GM19452 (cell line): ENCODE measurements at regions not wholly inside any gene's neighbourhood (a gene's known extent, or its start where the extent isn't known, plus 50 kb on each side); places are given as distances from the start of the nearest gene placed in this dataset.

ENCODE experiments used
- ATAC-seq: cut with Tn5 transposase; IDR thresholded peaks from one replicate; pipeline ENCODE4 v1.9.1; 2021; ENCODE audit not compliant: unreplicated experiment

DNA sequence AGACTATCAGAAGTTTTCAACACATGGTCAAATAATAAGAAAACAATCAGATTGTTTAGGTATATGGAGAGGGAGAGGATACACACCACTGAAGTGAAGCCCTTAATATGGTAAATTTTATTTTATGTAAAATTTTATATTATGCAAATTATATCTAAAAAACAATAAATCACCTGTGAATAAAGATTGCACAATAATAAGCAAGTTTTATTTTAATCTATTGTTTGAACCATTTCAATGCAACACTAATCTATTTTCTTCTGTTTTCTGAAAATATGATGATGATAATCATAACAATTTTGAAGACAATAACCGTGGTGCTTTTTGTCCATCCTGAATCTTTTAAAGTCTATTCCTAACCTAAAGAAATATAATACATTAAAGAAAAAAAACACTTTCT, 1473.5 kb upstream of the TENM4 start:
- no peak for ATAC-seq

DNA sequence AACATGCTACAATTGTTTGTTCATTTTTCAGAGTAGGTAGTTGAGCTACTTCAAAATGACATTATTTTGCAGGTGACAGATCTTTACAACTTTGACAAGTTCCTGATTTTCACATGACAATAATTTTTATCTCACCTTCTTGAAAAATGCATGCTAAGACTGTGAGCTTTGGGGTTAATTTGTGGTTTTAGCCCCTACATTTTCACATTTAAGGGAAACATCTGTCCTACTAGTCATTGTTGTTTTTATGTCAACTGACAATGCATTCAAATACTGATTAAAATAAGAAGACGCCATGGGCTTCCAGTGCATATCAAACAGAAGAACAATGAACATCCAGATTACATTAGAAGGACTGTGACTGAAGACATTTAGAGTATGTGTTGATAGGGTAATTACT, 1470.8 kb upstream of the TENM4 start:
- no peak for ATAC-seq

DNA sequence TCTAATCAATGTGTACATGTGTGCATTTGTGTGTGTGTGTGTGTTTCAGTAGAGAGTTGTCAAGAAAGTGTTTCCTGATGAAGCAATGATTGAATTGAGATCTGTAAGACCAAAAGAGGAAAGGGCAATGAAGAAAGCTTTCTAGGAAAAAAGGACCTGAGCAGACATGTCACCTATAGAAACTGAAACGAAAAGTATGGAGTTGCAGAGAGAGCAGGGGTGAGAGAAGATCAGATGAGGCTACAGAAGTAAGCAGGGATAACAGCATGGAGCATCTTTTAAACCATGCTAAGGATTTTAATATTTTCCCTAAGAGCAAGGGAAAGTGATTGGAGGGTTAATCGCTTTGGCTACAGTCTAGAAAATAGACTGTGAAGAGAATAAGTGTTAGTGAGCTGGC, 1459.4 kb upstream of the TENM4 start:
- peak; percentile 69 for ATAC-seq

DNA sequence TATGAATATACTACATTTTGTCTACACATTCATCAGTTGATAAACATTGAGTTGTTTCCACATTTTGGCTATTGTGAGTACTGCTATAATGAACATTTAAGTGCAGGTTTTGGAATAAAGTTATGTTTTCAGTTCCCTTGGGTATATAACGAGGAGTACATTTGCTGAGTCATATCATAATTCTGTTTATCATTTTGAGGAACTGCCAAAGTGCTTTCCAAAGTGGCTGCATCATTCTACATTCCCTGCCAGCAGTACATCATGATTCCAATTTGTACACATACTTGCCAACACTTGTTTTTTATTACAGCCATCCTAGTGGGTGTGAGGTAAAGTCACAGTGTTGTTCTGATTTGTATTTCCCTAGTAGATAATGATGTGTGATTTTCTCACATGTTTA, 1458.6 kb upstream of the TENM4 start:
- no peak for ATAC-seq

DNA sequence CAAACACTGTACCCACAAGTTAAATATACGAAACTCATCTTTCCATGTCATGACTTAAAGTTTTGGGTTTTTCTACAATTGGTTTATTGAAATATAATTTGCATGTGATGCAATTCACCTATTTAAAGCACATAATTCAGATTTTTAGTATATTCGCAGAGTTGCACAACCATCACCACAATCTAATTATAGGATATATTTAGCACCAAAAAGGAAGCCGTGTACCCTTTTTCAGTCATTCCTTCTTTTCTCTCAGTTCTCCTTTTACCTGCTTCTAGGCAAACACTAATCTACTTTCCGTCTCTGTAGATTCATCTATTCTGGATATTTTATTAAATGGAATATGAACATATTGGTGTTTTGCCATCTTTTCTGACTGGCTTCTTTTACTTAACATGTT, 1458.1 kb upstream of the TENM4 start:
- no peak for ATAC-seq

DNA sequence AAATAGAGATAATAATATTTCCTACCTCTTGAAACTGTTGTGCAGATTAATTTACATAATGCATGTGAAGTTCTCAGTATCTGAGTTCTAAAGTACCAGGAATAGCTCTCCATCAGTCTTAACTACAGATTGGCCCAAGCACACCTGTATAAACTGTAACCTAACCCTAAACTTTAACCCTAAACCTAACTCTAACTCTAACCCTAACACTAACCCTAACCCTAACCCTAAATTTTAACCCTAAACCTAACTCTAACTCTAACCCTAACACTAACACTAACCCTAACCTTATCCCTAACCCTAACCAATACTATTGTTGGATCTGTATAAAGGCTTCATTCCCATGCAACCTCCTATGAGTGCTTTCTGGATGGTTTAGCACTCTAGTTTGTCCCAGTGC, 1445.9 kb upstream of the TENM4 start:
- no peak for ATAC-seq

DNA sequence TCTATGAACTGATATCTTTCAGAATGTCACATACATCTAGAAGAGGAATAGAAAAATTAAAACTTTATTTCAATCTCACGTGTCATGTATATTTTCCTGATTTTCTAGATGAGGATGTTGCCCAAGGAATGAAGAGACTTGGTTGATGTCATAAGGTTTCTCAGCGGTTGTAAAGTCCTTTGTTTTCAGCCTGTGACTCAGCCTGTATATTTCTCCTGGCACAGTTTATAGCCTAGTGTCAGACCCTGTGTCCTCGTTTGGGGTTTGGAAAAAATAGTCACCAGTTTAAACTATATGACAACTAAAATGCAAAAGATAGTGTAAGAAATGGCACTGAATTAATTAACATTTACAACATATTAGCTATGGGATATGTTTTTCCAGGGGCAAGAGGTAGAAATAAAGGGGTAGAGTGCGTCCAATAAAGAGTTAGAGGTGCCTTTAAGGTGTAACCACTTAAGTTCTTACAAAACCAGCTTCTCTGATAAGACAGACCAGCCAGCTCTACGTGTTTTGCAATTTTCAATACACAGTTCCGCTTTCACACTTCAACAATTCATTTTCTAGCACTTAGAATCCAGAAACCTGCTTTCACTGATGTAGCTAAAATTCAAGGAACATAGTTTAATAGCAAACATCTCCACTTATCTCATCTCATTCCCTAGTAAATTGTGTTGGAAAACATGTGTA, 1432.6 kb upstream of the TENM4 start:
- ATAC-seq = no peak

DNA sequence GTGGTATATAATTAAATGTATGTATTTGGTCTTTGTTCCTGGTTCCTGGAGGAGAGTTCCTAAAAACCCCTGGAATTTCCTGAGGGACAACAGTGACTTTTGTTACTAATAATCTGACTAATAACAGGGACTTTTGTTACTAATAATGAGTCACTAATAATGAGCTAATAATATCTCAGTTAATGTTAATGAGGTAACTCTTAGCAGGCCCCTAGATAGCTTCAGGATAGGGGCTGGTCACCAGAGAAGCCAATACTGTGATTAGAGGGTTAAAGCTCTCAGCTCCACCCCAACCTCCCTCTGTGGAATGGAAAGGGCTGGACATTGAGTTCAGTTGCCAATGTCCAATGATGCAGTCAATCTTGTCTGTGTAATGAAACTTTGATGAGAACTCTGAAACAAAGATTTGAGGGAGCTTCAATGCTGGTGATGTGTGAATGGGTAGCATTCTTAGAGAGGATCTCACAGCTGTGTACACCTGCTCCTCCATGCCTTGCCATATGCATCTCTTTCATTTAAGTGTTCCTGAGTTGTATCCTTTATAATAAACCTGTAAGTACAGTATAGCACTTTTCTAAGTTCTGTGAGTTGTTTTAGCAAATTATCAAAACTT, 1431.4 kb upstream of the TENM4 start:
- ATAC-seq = peak; percentile 73

DNA sequence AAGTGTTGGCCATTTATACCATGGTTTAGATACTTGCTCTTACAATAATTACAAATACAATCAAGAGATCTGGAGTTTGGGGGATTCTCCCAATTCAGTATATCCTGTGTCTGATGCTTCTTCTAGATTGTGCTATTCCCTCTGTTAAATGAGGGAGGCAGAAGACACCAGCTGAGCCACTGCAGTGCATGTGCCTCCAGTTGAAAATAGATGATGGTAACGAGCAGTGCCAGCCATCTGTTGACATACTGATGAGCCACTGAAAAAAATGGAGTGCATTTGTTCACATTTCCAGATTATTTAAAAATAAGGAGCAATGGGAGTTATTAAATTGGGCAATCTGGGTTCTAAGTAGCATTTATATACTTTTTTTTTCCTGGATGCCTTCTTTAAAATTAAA, 1428.0 kb upstream of the TENM4 start:
- no peak for ATAC-seq

DNA sequence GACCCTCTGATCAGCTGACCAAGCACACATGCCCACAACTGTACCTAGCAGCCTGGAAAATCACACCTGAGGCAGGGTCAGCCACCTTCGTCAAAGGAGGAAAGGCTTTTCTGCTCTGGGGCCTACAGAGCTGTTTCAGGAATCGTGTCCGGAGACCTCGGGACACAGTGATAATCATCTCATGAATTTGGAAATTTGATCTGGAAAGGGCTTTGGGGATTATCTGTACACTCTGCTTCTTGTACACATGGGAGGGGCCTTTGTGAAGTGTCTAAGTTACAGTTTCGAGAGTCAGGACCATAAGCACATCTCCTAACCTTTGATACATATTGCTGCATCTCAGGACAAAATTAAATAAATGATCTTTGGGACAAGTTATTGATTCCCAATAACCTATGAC, 1421.2 kb upstream of the TENM4 start:
- ATAC-seq = no peak

DNA sequence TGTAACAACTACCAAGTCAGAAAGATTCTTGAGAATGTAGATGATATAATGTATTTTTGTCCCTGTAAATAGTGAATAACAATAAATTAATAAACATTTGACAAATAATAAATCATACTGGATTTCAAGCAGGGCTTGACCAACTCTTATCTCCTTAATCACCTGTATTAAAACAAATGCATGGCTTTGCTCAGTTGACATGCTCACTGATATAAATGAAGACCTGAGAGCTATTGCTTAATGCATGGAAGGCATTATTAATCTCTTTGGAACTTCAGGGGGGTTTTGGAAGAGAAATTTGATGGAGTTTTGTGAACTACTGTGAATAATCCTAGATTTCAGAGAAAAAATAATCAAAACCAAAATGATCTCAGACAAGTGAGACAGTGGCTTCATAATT, 1420.4 kb upstream of the TENM4 start:
- no peak for ATAC-seq

DNA sequence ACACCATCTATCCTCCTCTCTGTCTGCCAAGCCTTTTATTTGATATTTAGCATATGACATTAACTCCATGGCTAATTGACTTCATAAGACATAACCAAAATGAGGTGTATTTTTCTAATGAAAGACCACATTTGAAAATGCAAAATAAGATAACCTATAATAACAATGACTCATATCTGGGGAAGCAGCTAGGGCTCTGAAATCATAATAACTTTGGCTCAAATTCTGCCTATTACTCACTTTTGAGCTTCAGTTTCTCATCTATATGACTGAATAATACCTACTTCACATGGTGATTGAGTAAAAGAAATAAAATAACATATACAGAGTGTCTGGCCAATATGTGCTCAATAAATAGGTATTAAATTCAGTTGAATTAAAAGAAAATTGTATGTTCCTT, 1419.8 kb upstream of the TENM4 start:
- ATAC-seq = no peak

DNA sequence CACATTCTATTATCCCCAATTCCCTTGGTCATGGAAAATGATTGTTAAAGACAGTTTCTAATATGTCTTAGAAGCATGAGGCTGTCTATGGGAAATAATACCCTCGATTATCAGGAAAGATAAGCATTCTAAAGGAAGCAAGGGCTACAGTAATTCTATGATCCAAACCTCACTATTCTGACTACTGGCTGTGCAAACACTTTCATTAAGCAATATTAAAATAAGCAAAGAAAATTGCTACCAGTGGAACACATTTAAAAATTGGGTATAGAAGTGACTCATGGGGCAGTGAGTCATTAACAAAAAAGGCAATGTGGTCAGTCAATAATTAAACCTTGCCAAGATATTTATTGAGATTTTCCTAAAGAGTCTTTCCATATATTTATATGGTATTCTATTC, 1415.2 kb upstream of the TENM4 start:
- ATAC-seq = no peak

DNA sequence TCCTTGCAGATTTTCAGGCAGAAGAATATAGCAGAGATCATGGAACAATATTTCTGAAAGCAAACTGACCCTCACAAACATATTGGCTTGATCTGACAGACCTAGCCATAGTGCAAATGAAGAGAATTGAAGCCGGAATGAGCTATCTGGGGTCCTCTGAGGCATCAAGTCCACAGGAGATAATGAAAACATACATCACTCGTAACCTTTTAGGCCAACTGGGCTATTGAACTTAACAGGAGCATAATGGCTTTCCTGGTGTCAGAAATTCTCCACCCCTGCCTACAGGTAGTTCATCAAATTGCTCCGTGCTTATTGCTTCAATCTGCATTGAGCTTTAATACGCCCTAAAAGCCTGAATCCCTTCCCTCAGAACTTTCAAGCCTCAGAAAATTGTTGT, 1414.6 kb upstream of the TENM4 start:
- ATAC-seq = no peak

DNA sequence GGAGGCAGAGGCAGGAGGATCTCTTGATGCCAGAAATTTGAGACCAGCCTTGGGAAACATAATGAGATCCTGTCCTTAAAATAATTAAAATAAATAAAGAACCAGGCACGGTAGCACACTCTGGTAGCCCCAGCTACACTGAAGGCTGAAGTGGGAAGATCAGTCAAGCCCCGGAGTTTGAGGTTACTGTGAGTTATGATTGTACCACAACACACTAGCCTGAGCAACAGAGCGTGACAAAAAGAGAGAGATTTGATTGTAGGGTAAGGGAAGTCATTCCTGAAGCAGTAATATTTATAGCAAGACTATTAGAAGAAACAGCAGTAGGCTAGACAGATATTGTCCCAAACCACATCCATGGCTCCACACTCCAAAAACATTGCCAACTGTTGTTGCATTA, 1408.4 kb upstream of the TENM4 start:
- ATAC-seq = peak; percentile 38

DNA sequence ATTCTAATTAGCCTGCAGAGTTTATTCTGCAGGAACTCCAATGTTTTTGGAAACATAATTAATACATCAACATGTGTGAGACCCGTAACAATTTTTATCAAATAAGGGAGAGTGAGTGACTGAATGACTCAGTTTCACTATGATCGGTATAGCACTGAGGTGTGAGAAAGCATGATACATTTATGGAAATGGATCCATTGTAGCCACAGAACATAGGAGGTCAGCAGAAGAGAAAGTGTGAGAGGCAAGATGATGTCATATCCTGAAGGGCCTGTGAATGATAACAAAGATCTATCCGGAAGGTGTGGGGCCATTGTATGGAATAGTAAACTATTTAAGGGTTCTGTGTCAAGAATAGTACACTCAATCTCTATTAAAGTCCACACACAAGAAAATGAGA, 1406.1 kb upstream of the TENM4 start:
- peak; percentile 94 for ATAC-seq

DNA sequence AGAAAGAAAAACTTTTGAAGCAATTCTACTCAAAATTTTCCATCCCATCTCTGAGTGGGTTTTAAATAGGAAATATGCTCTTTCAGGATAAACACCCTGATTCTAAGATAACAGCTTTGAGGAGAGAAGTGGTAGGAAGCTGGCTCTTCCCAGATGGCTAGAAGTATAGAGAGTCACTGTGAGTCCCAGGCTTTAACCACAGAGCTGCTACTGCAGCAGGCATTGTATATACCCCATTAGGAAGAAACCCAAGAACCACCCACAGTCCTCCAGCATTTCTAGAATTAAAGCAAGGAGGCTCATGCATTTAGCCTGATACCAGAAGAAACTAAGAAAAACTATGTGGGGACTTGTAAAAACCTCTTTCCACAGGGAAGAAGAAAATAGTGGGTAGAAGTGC, 1405.6 kb upstream of the TENM4 start:
- ATAC-seq = peak; percentile 1

DNA sequence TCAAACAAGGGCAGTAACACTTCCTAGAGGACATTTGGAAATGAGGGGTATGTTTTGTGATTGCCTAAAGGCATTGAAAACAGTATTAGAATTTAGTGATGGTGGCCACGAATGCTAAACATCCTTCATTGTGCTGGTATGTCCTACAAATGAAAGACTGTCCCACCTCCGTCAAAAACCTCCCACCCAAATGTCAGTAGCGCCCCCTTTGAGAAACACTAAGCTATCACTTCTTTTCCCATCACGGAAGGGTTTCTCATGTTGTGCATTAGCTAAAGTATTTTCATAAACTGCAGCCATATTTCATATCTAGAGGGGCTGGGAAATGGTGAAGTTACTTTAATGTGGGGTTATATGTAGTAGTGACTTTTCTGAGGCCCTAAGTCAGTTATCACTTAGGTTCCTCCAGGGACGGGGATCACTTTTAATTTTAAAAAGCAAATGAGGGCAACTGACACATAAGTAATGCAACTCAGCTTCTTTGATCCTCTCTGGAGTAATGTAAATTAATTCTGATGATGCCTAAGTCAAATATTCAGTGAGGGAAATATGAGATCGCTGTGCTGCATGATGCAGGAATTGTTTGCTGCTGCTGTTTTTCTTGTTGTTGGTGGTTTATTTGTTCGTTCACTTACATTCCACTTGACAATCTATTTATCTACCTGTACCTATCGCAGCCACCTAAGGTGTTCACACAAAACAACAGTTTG, 1403.4 kb upstream of the TENM4 start:
- ATAC-seq = no peak

DNA sequence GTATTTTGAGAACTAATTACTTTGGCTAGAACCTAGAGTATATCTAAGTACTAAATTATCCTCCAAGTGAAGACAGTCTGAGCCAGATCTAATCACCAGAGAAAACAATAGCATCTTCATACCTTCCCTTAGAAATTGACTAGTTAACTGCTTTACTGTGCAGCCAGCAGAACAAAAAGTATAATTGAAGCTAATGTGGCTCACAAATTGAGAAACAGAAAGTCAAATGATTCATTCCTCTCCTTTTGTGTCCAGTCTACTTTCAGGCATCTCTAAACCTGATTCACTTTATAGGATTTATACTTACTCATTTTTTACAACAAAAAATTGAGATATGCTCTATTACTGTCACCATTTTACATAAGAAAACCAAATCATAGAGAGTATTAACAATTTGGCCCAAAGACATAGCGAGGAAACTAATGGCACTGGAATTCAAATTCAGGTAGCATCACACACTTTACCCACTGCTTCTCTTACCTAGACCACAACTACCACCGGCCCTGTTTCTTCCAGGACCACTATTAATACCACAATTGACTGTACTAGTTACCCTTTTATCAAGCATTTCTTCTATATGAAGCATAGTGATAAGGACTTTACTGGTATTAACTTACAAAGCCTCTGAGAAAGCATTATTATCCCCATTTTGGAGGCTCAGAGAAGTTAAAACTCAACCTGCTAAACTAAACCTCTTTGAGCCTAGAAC, 1402.6 kb upstream of the TENM4 start:
- peak; percentile 36 for ATAC-seq

DNA sequence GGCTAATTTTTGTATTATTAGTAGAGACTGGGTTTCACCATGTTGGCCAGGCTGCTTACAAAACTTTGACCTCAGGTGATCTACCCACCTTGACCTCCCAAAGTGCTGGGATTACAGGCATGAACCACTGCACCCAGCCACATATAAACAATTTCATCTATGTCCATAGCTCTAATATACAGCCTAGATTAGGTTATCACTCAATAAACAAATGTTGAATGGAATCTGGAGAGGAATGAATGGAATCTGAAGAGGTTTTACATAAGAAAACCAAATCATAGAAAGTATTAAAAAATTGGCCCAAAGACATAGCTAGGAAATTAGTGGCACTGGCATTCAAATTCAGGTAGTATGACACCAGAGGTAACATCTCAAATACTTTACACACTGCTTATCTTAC, 1401.4 kb upstream of the TENM4 start:
- no peak for ATAC-seq

DNA sequence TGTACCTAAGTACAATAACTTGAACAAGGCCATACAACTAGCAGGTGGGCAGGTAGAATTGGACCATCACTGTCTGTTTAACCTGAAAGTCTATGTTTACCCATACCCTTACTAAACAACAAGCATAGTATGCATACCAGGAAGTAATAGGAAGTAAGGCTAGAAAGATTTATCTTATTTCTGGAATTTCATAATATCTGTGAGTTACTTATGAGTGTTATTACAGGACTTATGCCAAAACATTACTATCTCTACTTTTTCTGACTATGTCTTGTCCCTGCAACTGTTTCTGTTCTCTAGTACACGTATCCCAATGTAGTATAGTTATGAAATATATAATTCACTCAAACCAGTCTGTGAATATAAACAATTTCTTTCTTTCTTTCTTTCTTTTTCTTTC, 1400.8 kb upstream of the TENM4 start:
- ATAC-seq = no peak

DNA sequence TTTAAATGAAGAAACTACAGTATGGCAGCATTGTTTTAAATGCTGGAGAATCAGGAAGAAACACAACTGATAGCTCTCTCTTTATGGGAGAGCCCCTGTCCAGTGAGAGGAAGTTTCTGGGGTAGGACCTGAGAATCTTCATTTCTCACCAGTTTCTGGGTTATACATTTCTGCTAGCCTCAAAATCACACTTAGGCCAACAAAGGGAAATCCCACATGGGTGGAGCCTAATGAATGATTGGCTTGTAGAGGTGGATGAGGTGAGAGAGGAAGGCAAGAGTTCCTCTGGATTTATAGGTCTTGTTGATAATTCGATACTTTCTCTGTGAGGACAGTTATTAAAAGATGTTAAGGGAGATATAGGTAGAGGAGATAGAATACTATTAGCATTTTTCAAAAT, 1397.3 kb upstream of the TENM4 start:
- ATAC-seq = peak; percentile 89
